Bronchial epithelial cell (primary cell): ENCODE measurements at regions not wholly inside any gene's neighbourhood (a gene's known extent, or its start where the extent isn't known, plus 50 kb on each side); places are given as distances from the start of the nearest gene placed in this dataset.
A peak's percentile ranks its signal among the peaks of the same experiment; 100 is the strongest.
"Not testable (repeated sequence)": the region's sequence is repeated elsewhere in the genome, so short reads cannot be mapped to it uniquely, and the experiment has no call there.

Experiments used
- DNase-seq: peaks from one replicate; pipeline ENCODE4 v3.0.0-alpha.2; 2010; ENCODE audit warnings: low read depth
- FAIRE-seq: peaks from 2 replicates; lab custom pipeline; 2011; peaks lifted over from hg19 to GRCh38; lab: Jason Lieb, UNC
- H3K27me3 ChIP-seq: 2 replicates; pipeline ENCODE4 v1.5.1; 2011; ENCODE audit warnings: low read length; ENCODE audit not compliant: control insufficient read depth, insufficient read depth
- H3K36me3 ChIP-seq: 2 replicates; pipeline ENCODE4 v1.5.1; 2011; ENCODE audit warnings: low read length; ENCODE audit not compliant: control insufficient read depth, insufficient read depth
- H3K4me3 ChIP-seq: 2 replicates; pipeline ENCODE4 v1.5.1; 2011; ENCODE audit warnings: mild to moderate bottlenecking, low read depth, low read length, control low read depth
- CTCF ChIP-seq: IDR thresholded peaks from 2 replicates; pipeline ENCODE4 v1.5.1; 2011; ENCODE audit warnings: mild to moderate bottlenecking, moderate library complexity, low read length, control low read depth, inconsistent platforms; ENCODE audit not compliant: insufficient read depth, severe bottlenecking

- no peak for TF ChIP-seq CTCF
- no peaks in the 10 kb centered on the region for H3K36me3 ChIP-seq
- no peaks in the 10 kb centered on the region for H3K27me3 ChIP-seq
- FAIRE-seq (no peak), DNase-seq (no peak)
- no peak overlapping the region for H3K4me3 ChIP-seq
These were observed 1155.8 kb downstream of the TUSC7 start for GRCh38 chr3:117865338-117865737.

DNA sequence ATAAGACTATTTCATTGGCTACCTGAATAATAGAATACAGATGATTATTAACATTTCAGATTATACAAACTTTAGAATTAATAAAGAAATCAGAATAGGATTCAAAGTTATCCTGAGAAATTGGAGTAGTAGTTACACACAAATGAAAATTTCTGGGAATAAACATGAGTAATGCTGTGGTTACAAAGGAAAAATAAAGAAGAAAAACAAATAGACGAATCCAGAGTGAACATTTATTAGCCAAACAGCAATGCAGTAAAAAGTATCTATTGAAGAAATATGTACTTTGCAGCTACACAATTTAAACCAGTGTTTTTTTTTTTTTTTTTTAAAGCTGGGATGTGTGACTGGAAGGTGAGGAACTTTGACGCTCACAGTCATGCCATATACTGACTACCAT lies 1159.2 kb downstream of the TUSC7 start:
- no peak overlapping the region for H3K4me3 ChIP-seq
- FAIRE-seq (no peak), DNase-seq (no peak)
- no peaks in the 10 kb centered on the region for H3K36me3 ChIP-seq
- no peaks in the 10 kb centered on the region for H3K27me3 ChIP-seq
- no peak for TF ChIP-seq CTCF

- TF ChIP-seq CTCF = no peak
- Histone ChIP-seq H3K4me3 (no peak overlapping the region), H3K36me3 (no peaks in the 10 kb centered on the region), H3K27me3 (no peaks in the 10 kb centered on the region)
- DNase-seq (peak; percentile 21), FAIRE-seq (no peak)
These were observed 1162.4 kb downstream of the TUSC7 start for GRCh38 chr3:117871934-117872333.

GRCh38 chr3:117872594-117873248 lies 1161.9 kb downstream of the IGSF11 start:
- not testable (repeated sequence) for H3K36me3 ChIP-seq, H3K27me3 ChIP-seq, H3K4me3 ChIP-seq, DNase-seq, FAIRE-seq

DNA sequence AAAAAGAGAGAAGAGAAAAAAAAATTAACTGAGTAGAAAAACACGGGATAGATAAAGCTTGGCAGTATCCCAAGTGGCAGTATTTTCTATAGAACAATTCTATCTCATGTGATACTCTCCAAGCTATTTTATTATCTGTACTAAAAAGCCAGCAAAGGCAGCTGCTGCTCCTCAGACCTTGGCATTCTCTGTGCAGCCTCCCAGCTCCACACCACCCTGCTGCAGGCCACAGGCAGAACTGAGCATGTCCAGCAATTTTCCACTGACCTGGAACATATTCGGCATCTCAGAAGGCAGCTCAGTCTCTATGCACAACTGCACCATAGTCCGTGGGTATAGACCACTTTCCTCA lies 1161.4 kb downstream of the IGSF11 start:
- DNase-seq = no peak
- FAIRE-seq = no peak

More for the DNA sequence above, 1161.4 kb downstream of the IGSF11 start:
- no peak overlapping the region for H3K4me3 ChIP-seq
- H3K36me3 ChIP-seq = no peaks in the 10 kb centered on the region
- TF ChIP-seq CTCF = no peak
- H3K27me3 ChIP-seq = no peaks in the 10 kb centered on the region
